ENCODE measurements at regions not wholly inside any gene's neighbourhood (a gene's known extent, or its start where the extent isn't known, plus 50 kb on each side); places are given as distances from the start of the nearest gene placed in this dataset.

GRCh38 chr4:181956512-181956911 lies 286.7 kb upstream of the TENM3 start:
- TF ChIP-seq GATA1 (IDR thresholded peaks at IDR 0.05; ENCODE audit: low read depth, low read length) (no peak), POLR2A (IDR thresholded peaks at IDR 0.05; ENCODE audit: low read length) (no peak)
- DNase-seq: no peak

- DNase-seq: no peak
- no peak for TF ChIP-seq GATA1 (IDR thresholded peaks at IDR 0.05; ENCODE audit: low read depth, low read length)
These were observed 286.1 kb upstream of the TENM3 start for GRCh38 chr4:181957088-181957487.

GRCh38 chr4:181958446-181958845 lies 284.8 kb upstream of the TENM3 start:
- no peak for DNase-seq

GRCh38 chr4:181959121-181959520 lies 284.1 kb upstream of the TENM3 start:
- no peak for DNase-seq
- no peak for TF ChIP-seq GATA1 (IDR thresholded peaks at IDR 0.05; ENCODE audit: low read depth, low read length)
- no peak for TF ChIP-seq POLR2A (IDR thresholded peaks at IDR 0.05; ENCODE audit: low read length)

More at GRCh38 chr4:181958446-181958845, 284.8 kb upstream of the TENM3 start:
- TF ChIP-seq POLR2A (IDR thresholded peaks at IDR 0.05; ENCODE audit: low read length): no peak
- TF ChIP-seq GATA1 (IDR thresholded peaks at IDR 0.05; ENCODE audit: low read depth, low read length): no peak

- no peak for DNase-seq
These were observed 282.8 kb upstream of the TENM3 start for GRCh38 chr4:181960384-181960783.

GRCh38 chr4:181962321-181962720 lies 280.9 kb upstream of the TENM3 start:
- no peak for DNase-seq
- TF ChIP-seq GATA1 (IDR thresholded peaks at IDR 0.05; ENCODE audit: low read depth, low read length): no peak
- TF ChIP-seq POLR2A (IDR thresholded peaks at IDR 0.05; ENCODE audit: low read length): no peak

More at GRCh38 chr4:181960384-181960783, 282.8 kb upstream of the TENM3 start:
- TF ChIP-seq POLR2A (IDR thresholded peaks at IDR 0.05; ENCODE audit: low read length) (no peak), GATA1 (IDR thresholded peaks at IDR 0.05; ENCODE audit: low read depth, low read length) (no peak)

- no peak for TF ChIP-seq GATA1 (IDR thresholded peaks at IDR 0.05; ENCODE audit: low read depth, low read length)
- no peak for TF ChIP-seq POLR2A (IDR thresholded peaks at IDR 0.05; ENCODE audit: low read length)
- no peak for DNase-seq
These were observed 278.5 kb upstream of the TENM3 start for GRCh38 chr4:181964731-181965130.

- DNase-seq: no peak
- TF ChIP-seq GATA1 (IDR thresholded peaks at IDR 0.05; ENCODE audit: low read depth, low read length) (no peak), POLR2A (IDR thresholded peaks at IDR 0.05; ENCODE audit: low read length) (no peak)
These were observed 277.1 kb upstream of the TENM3 start for GRCh38 chr4:181966104-181966551.

GRCh38 chr4:181967401-181967800 lies 275.8 kb upstream of the TENM3 start:
- TF ChIP-seq GATA1 (IDR thresholded peaks at IDR 0.05; ENCODE audit: low read depth, low read length) (no peak), POLR2A (IDR thresholded peaks at IDR 0.05; ENCODE audit: low read length) (no peak)
- DNase-seq: no peak

- no peak for DNase-seq
- no peak for TF ChIP-seq GATA1 (IDR thresholded peaks at IDR 0.05; ENCODE audit: low read depth, low read length)
- no peak for TF ChIP-seq POLR2A (IDR thresholded peaks at IDR 0.05; ENCODE audit: low read length)
These were observed 274.8 kb upstream of the TENM3 start for GRCh38 chr4:181968371-181968770.

- DNase-seq: no peak
- TF ChIP-seq POLR2A (IDR thresholded peaks at IDR 0.05; ENCODE audit: low read length) (no peak), GATA1 (IDR thresholded peaks at IDR 0.05; ENCODE audit: low read depth, low read length) (no peak)
These were observed 274.1 kb upstream of the TENM3 start for GRCh38 chr4:181969151-181969550.

GRCh38 chr4:181970366-181970765 lies 272.8 kb upstream of the TENM3 start:
- TF ChIP-seq GATA1 (IDR thresholded peaks at IDR 0.05; ENCODE audit: low read depth, low read length) (no peak), POLR2A (IDR thresholded peaks at IDR 0.05; ENCODE audit: low read length) (no peak)
- DNase-seq: no peak

GRCh38 chr4:181971411-181971810 lies 271.8 kb upstream of the TENM3 start:
- TF ChIP-seq POLR2A (IDR thresholded peaks at IDR 0.05; ENCODE audit: low read length) (no peak), GATA1 (IDR thresholded peaks at IDR 0.05; ENCODE audit: low read depth, low read length) (no peak)
- no peak for DNase-seq

GRCh38 chr4:181971973-181972372 lies 271.2 kb upstream of the TENM3 start:
- TF ChIP-seq GATA1 (IDR thresholded peaks at IDR 0.05; ENCODE audit: low read depth, low read length) (no peak), POLR2A (IDR thresholded peaks at IDR 0.05; ENCODE audit: low read length) (no peak)
- DNase-seq: no peak

- TF ChIP-seq POLR2A (IDR thresholded peaks at IDR 0.05; ENCODE audit: low read length) (no peak), GATA1 (IDR thresholded peaks at IDR 0.05; ENCODE audit: low read depth, low read length) (no peak)
- no peak for DNase-seq
These were observed 266.4 kb upstream of the TENM3 start for GRCh38 chr4:181976764-181977163.

- no peak for TF ChIP-seq POLR2A (IDR thresholded peaks at IDR 0.05; ENCODE audit: low read length)
- no peak for TF ChIP-seq GATA1 (IDR thresholded peaks at IDR 0.05; ENCODE audit: low read depth, low read length)
- no peak for DNase-seq
These were observed 260.8 kb upstream of the TENM3 start for GRCh38 chr4:181982437-181982836.

Data from erythroblast (primary cell).